Activated CD4-positive, CD25-positive, alpha-beta regulatory T cell treated with anti-CD3 and anti-CD28 coated beads, Interleukin-2, amount 50 U/mL, for 72 hours (primary cell): ENCODE measurements at regions not wholly inside any gene's neighbourhood (a gene's known extent, or its start where the extent isn't known, plus 50 kb on each side); places are given as distances from the start of the nearest gene placed in this dataset.

Experiments used
- DNase-seq: peaks from one replicate; pipeline ENCODE4 v3.0.0; 2021

GRCh38 chr13:105389373-105389772 is 1146.1 kb downstream of the EFNB2 start:
- DNase-seq, result no peak

- DNase-seq, result no peak
Measured at GRCh38 chr13:105377452-105377851, 1158.0 kb downstream of the EFNB2 start.

GRCh38 chr13:105370011-105370650 is 1165.3 kb downstream of the EFNB2 start:
- no peak for DNase-seq

GRCh38 chr13:105368781-105369180 is 1166.7 kb downstream of the EFNB2 start:
- DNase-seq, result no peak

- no peak for DNase-seq
Measured at GRCh38 chr13:105365831-105366230, 1169.6 kb downstream of the EFNB2 start.

GRCh38 chr13:105365021-105365550 is 1170.4 kb downstream of the EFNB2 start:
- DNase-seq, result no peak

- DNase-seq, result no peak
Measured at GRCh38 chr13:105364191-105364590, 1171.3 kb downstream of the EFNB2 start.

- DNase-seq, result no peak
Measured at GRCh38 chr13:105363261-105364190, 1171.9 kb downstream of the EFNB2 start.

- no peak for DNase-seq
Measured at GRCh38 chr13:105353654-105354053, 1181.8 kb downstream of the EFNB2 start.

- no peak for DNase-seq
Measured at GRCh38 chr13:105349082-105349723, 1186.3 kb downstream of the EFNB2 start.

GRCh38 chr13:105346141-105346775 is 1189.2 kb downstream of the EFNB2 start:
- DNase-seq, result no peak

GRCh38 chr13:105345730-105346129 is 1189.7 kb downstream of the EFNB2 start:
- no peak for DNase-seq

- DNase-seq, result no peak
Measured at GRCh38 chr13:105345131-105345530, 1190.3 kb downstream of the EFNB2 start.

- DNase-seq, result no peak
Measured at GRCh38 chr13:105343134-105343806, 1192.2 kb downstream of the EFNB2 start.

GRCh38 chr13:105342281-105342820 is 1193.1 kb downstream of the EFNB2 start:
- no peak for DNase-seq

- DNase-seq, result no peak
Measured at GRCh38 chr13:105341758-105342157, 1193.7 kb downstream of the EFNB2 start.

GRCh38 chr13:105341256-105341655 is 1194.2 kb downstream of the EFNB2 start:
- DNase-seq, result no peak

- DNase-seq, result no peak
Measured at GRCh38 chr13:105340061-105340606, 1195.3 kb downstream of the EFNB2 start.

GRCh38 chr13:105338773-105339172 is 1196.7 kb downstream of the EFNB2 start:
- no peak for DNase-seq

GRCh38 chr13:105338006-105338405 is 1197.5 kb downstream of the EFNB2 start:
- DNase-seq, result no peak

- DNase-seq, result no peak
Measured at GRCh38 chr13:105336706-105337576, 1198.5 kb downstream of the EFNB2 start.
